Neural cell (in vitro differentiated cells): ENCODE measurements at regions not wholly inside any gene's neighbourhood (a gene's known extent, or its start where the extent isn't known, plus 50 kb on each side); places are given as distances from the start of the nearest gene placed in this dataset.

ENCODE experiments used
- CTCF ChIP-seq: fragments of 450-650 bp; IDR thresholded peaks from 2 replicates; pipeline ENCODE4 v1.5.1; 2014; ENCODE audit warnings: antibody characterized with exemption, mild to moderate bottlenecking, moderate library complexity; ENCODE audit not compliant: poor library complexity, severe bottlenecking
- POLR2AphosphoS5 ChIP-seq: IDR thresholded peaks from 2 replicates; pipeline ENCODE4 v1.6.1; 2012
- REST ChIP-seq: IDR thresholded peaks from 2 replicates; pipeline ENCODE4 v1.6.1; 2012; ENCODE audit warnings: borderline replicate concordance
- TAF1 ChIP-seq: IDR thresholded peaks from 2 replicates; pipeline ENCODE4 v1.6.1; 2012; ENCODE audit warnings: low read depth

GRCh38 chr2:150944315-150944714 lies 317.3 kb downstream of the RBM43 start:
- no peak for TF ChIP-seq CTCF
- TF ChIP-seq TAF1 = no peak
- no peak for TF ChIP-seq REST
- TF ChIP-seq POLR2AphosphoS5 = no peak
